T-cell (primary cell): ENCODE measurements at regions not wholly inside any gene's neighbourhood (a gene's known extent, or its start where the extent isn't known, plus 50 kb on each side); places are given as distances from the start of the nearest gene placed in this dataset.

Experiments
- ATAC-seq, 4 experiments: fragments of 200-7000 bp in 3 of 4; fragments of 150-1000 bp in 1 of 4; cut with Tn5 transposase; replicated peaks in 1 of 4; 1 replicate in 3 of 4; 2 replicates in 1 of 4; pipeline ENCODE4 v1.10.0; 2021; ENCODE audit warnings: moderate library complexity in 3 of 4, mild to moderate bottlenecking in 2 of 4, moderate number of reproducible peaks in 1 of 4
- CTCF ChIA-PET, 2 donors: fragments of 300-600 bp; sonication (Branson Sonifier 250); formaldehyde crosslinking; loops; one replicate each; lab custom pipeline; 2022; ENCODE audit warnings: antibody characterized with exemption in 2 of 2; lab: Charles Lee
- POLR2A ChIA-PET, 2 donors: fragments of 300-600 bp; sonication (Branson Sonifier 250); formaldehyde crosslinking; loops; one replicate each; lab custom pipeline; 2022; ENCODE audit warnings: antibody characterized with exemption in 2 of 2; lab: Charles Lee
- DNase-seq, 35 experiments: peaks; one replicate each; pipeline versions ENCODE4 v3.0.0 to v3.0.0-alpha.2; 2013 to 2023
- H3K27ac ChIP-seq: one replicate; pipeline ENCODE4 v1.5.1; 2013; ENCODE audit warnings: low read length
- H3K27me3 ChIP-seq, 2 experiments: replicated peaks in 1 of 2; 1 replicate in 1 of 2; 2 replicates in 1 of 2; pipeline versions ENCODE4 v1.6.1 to v1.7.0; 2013; ENCODE audit warnings: low read length in 1 of 2, mixed read lengths in 1 of 2; ENCODE audit not compliant: control insufficient read depth in 2 of 2, insufficient read depth in 2 of 2; ENCODE audit errors: extremely low read depth in 1 of 2
- H3K36me3 ChIP-seq, 2 donors: 1 replicate in 1 of 2; 2 replicates in 1 of 2; pipeline versions ENCODE4 v1.6.1 to v1.7.0; 2013; ENCODE audit warnings: low read length in 1 of 2; ENCODE audit not compliant: control insufficient read depth in 2 of 2, insufficient read depth in 1 of 2; ENCODE audit errors: extremely low read depth in 1 of 2
- H3K4me1 ChIP-seq, 2 experiments: 1 replicate in 1 of 2; 2 replicates in 1 of 2; pipeline versions ENCODE4 v1.6.1 to v1.7.0; 2013; ENCODE audit warnings: low read length in 2 of 2, mixed read lengths in 1 of 2; ENCODE audit not compliant: insufficient read depth in 2 of 2, control insufficient read depth in 1 of 2; ENCODE audit errors: extremely low read depth in 1 of 2
- H3K4me3 ChIP-seq, 2 donors: 1 replicate in 1 of 2; 2 replicates in 1 of 2; pipeline versions ENCODE4 v1.5.1 to v1.7.0; 2013; ENCODE audit warnings: mild to moderate bottlenecking in 2 of 2, low read length in 1 of 2, moderate library complexity in 1 of 2; ENCODE audit not compliant: control insufficient read depth in 1 of 2; ENCODE audit errors: extremely low read depth in 1 of 2
- H3K9me3 ChIP-seq: 2 replicates; pipeline ENCODE4 v1.7.0; 2013
- H3K27ac Mint-ChIP-seq, 2 donors: one replicate each; pipeline ENCODE4 v1.8.0; 2020 to 2021; ENCODE audit warnings: mild to moderate bottlenecking in 2 of 2, mixed read lengths in 2 of 2
- H3K27me3 Mint-ChIP-seq, 2 donors: one replicate each; pipeline ENCODE4 v1.8.0; 2021 to 2022; ENCODE audit warnings: mixed read lengths in 2 of 2
- H3K36me3 Mint-ChIP-seq: one replicate; pipeline ENCODE4 v1.8.0; 2021; ENCODE audit warnings: mixed read lengths
- H3K4me1 Mint-ChIP-seq, 3 donors: one replicate each; pipeline ENCODE4 v1.8.0; 2020 to 2022; ENCODE audit warnings: mixed read lengths in 3 of 3, mild to moderate bottlenecking in 1 of 3
- H3K4me3 Mint-ChIP-seq, 3 donors: one replicate each; pipeline ENCODE4 v1.8.0; 2020 to 2022; ENCODE audit warnings: mild to moderate bottlenecking in 3 of 3, mixed read lengths in 3 of 3, moderate library complexity in 3 of 3
- H3K9me3 Mint-ChIP-seq, 3 donors: one replicate each; pipeline ENCODE4 v1.8.0; 2020 to 2022; ENCODE audit warnings: mixed read lengths in 3 of 3
- WGBS: methylation state at CpG from one replicate; pipeline ENCODE4 v1.1.5; 2013; ENCODE audit warnings: missing lambda C conversion rate; ENCODE audit not compliant: insufficient coverage; 5-methylcytosine and 5-hydroxymethylcytosine counted together

- ChIA-PET POLR2A (no interaction called here), CTCF (no interaction called here)
- ATAC-seq (no peak), DNase-seq (no peak)
- H3K36me3 Mint-ChIP-seq, result no peaks in the 10 kb centered on the region
- H3K4me3 Mint-ChIP-seq, result no peak overlapping the region
- Histone ChIP-seq H3K4me1 (no peaks in the 10 kb centered on the region), H3K27me3 (peaks cover 0 to 36% of the 10 kb centered on the region in 2 experiments), H3K27ac (no peak overlapping the region), H3K36me3 (no peaks in the 10 kb centered on the region), H3K4me3 (no peak overlapping the region), H3K9me3 (no peaks in the 10 kb centered on the region)
- H3K27me3 Mint-ChIP-seq, result peaks cover 37 to 50% of the 10 kb centered on the region in 2 donors
- no peaks in the 10 kb centered on the region for H3K4me1 Mint-ChIP-seq
- H3K27ac Mint-ChIP-seq, result no peak overlapping the region
- 78% methylated on average over 2 of the region's 2 CpGs for WGBS
- H3K9me3 Mint-ChIP-seq, result no peaks in the 10 kb centered on the region
These were observed 235.1 kb upstream of the NLRP1 start for GRCh38 chr17:5819396-5819795.

- ChIA-PET POLR2A (no interaction called here), CTCF (no interaction called here)
- 76% methylated on average over 9 of the region's 13 CpGs for WGBS
- ATAC-seq, result no peak
- Mint-ChIP-seq H3K9me3 (no peaks in the 10 kb centered on the region), H3K27me3 (peaks cover 44 to 57% of the 10 kb centered on the region in 2 donors), H3K36me3 (no peaks in the 10 kb centered on the region), H3K27ac (no peak overlapping the region), H3K4me1 (no peaks in the 10 kb centered on the region), H3K4me3 (no peak overlapping the region)
- Histone ChIP-seq H3K9me3 (no peaks in the 10 kb centered on the region), H3K27ac (no peak overlapping the region), H3K4me3 (no peak overlapping the region), H3K4me1 (no peaks in the 10 kb centered on the region), H3K27me3 (peaks cover 0 to 38% of the 10 kb centered on the region in 2 experiments), H3K36me3 (no peaks in the 10 kb centered on the region)
- DNase-seq, result no peak
These were observed 235.8 kb upstream of the NLRP1 start for GRCh38 chr17:5819921-5820685.

- no peaks in the 10 kb centered on the region for H3K4me1 ChIP-seq
- WGBS, result 70% methylated on average over 2 of the region's 10 CpGs
- H3K9me3 Mint-ChIP-seq, result no peaks in the 10 kb centered on the region
- ATAC-seq (no peak), DNase-seq (no peak)
- peaks cover 0 to 42% of the 10 kb centered on the region in 2 experiments for H3K27me3 ChIP-seq
- CTCF ChIA-PET, result no interaction called here
- no peak overlapping the region for H3K27ac ChIP-seq
- no peak overlapping the region for H3K27ac Mint-ChIP-seq
- POLR2A ChIA-PET, result no interaction called here
- H3K9me3 ChIP-seq, result no peaks in the 10 kb centered on the region
- peaks cover 42 to 56% of the 10 kb centered on the region in 2 donors for H3K27me3 Mint-ChIP-seq
- no peaks in the 10 kb centered on the region for H3K36me3 ChIP-seq
- no peaks in the 10 kb centered on the region for H3K4me1 Mint-ChIP-seq
- no peak overlapping the region for H3K4me3 ChIP-seq
- no peaks in the 10 kb centered on the region for H3K36me3 Mint-ChIP-seq
- H3K4me3 Mint-ChIP-seq, result no peak overlapping the region
These were observed 236.6 kb upstream of the NLRP1 start for GRCh38 chr17:5820721-5821456.

- Histone ChIP-seq H3K9me3 (no peaks in the 10 kb centered on the region), H3K4me3 (no peak overlapping the region), H3K27ac (no peak overlapping the region), H3K27me3 (peaks cover 0 to 40% of the 10 kb centered on the region in 2 experiments), H3K4me1 (no peaks in the 10 kb centered on the region), H3K36me3 (no peaks in the 10 kb centered on the region)
- DNase-seq, result no peak
- ChIA-PET CTCF (no interaction called here), POLR2A (interaction anchor here in 1 of 2 donors (0.7 kb wide), 1 partner anchor 52 kb away, joined by 3 read pairs; no protein-coding TSS in a partner anchor)
- no peak for ATAC-seq
- WGBS, result 83% methylated on average over 2 of the region's 4 CpGs
- no peaks in the 10 kb centered on the region for H3K4me1 Mint-ChIP-seq
- H3K27ac Mint-ChIP-seq, result no peak overlapping the region
- peaks cover 0 to under 1% (median under 1%) of the 10 kb centered on the region in 3 donors for H3K9me3 Mint-ChIP-seq
- no peaks in the 10 kb centered on the region for H3K36me3 Mint-ChIP-seq
- H3K27me3 Mint-ChIP-seq, result peaks cover 39 to 56% of the 10 kb centered on the region in 2 donors
- H3K4me3 Mint-ChIP-seq, result no peak overlapping the region
These were observed 237.5 kb upstream of the NLRP1 start for GRCh38 chr17:5821803-5822202.

- H3K27me3 ChIP-seq, result peaks cover 0 to 38% of the 10 kb centered on the region in 2 experiments
- WGBS, result 92% methylated on average over 6 of the region's 16 CpGs
- H3K4me3 ChIP-seq, result no peak overlapping the region
- no peaks in the 10 kb centered on the region for H3K4me1 ChIP-seq
- H3K27ac ChIP-seq, result no peak overlapping the region
- H3K36me3 ChIP-seq, result no peaks in the 10 kb centered on the region
- ChIA-PET CTCF (no interaction called here), POLR2A (interaction anchor here in 1 of 2 donors (0.7 kb wide), 1 partner anchor 51 kb away, joined by 3 read pairs; no protein-coding TSS in a partner anchor)
- Mint-ChIP-seq H3K9me3 (peaks cover 2 to 6% (median 5%) of the 10 kb centered on the region in 3 donors), H3K36me3 (no peaks in the 10 kb centered on the region), H3K27me3 (peaks cover 45 to 55% of the 10 kb centered on the region in 2 donors), H3K4me1 (no peaks in the 10 kb centered on the region), H3K4me3 (no peak overlapping the region), H3K27ac (no peak overlapping the region)
- no peaks in the 10 kb centered on the region for H3K9me3 ChIP-seq
- no peak for DNase-seq
- no peak for ATAC-seq
These were observed 238.2 kb upstream of the NLRP1 start for GRCh38 chr17:5822281-5823060.

GRCh38 chr17:5823219-5823618, 238.9 kb upstream of the NLRP1 start:
- peaks cover 3 to 10% (median 8%) of the 10 kb centered on the region in 3 donors for H3K9me3 Mint-ChIP-seq
- no peaks in the 10 kb centered on the region for H3K4me1 Mint-ChIP-seq
- H3K27ac ChIP-seq, result no peak overlapping the region
- no peak overlapping the region for H3K27ac Mint-ChIP-seq
- no peaks in the 10 kb centered on the region for H3K36me3 Mint-ChIP-seq
- DNase-seq, result no peak
- H3K9me3 ChIP-seq, result no peaks in the 10 kb centered on the region
- POLR2A ChIA-PET, result no interaction called here
- H3K4me3 ChIP-seq, result no peak overlapping the region
- peaks cover 0 to 32% of the 10 kb centered on the region in 2 experiments for H3K27me3 ChIP-seq
- peaks cover 49 to 51% of the 10 kb centered on the region in 2 donors for H3K27me3 Mint-ChIP-seq
- ATAC-seq, result no peak
- whole genome bisulfite sequencing, result 44% methylated on average over 2 of the region's 6 CpGs
- H3K4me1 ChIP-seq, result no peaks in the 10 kb centered on the region
- CTCF ChIA-PET, result no interaction called here
- H3K4me3 Mint-ChIP-seq, result no peak overlapping the region
- H3K36me3 ChIP-seq, result no peaks in the 10 kb centered on the region
